GM21447 (cell line): ENCODE measurements at regions not wholly inside any gene's neighbourhood (a gene's known extent, or its start where the extent isn't known, plus 50 kb on each side); places are given as distances from the start of the nearest gene placed in this dataset.
"Not testable (repeated sequence)": the region's sequence is repeated elsewhere in the genome, so short reads cannot be mapped to it uniquely, and the experiment has no call there.

Experiments
- ATAC-seq: cut with Tn5 transposase; IDR thresholded peaks from one replicate; pipeline ENCODE4 v1.9.1; 2021; ENCODE audit not compliant: unreplicated experiment

DNA sequence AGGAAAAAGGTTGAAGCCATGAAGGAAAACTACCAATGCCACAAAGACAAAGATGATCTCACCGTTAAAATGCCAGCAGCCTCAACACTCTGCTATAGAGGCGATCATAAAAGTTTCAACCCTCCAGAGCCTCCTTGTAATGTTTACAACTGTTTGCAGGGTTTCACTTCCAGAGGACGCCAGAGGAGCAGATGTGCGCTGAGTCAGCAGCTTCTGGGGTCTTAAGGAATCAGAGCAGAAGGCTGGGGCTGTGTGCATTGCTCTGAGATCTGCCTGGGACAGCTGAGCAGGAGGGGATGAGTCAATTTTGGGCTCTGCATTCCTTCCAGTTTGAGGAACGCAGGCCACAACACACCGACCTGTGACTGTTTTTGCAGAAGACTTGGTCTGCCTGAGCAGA, 98.3 kb downstream of the TMEM130 start:
- peak; percentile 63 for ATAC-seq

DNA sequence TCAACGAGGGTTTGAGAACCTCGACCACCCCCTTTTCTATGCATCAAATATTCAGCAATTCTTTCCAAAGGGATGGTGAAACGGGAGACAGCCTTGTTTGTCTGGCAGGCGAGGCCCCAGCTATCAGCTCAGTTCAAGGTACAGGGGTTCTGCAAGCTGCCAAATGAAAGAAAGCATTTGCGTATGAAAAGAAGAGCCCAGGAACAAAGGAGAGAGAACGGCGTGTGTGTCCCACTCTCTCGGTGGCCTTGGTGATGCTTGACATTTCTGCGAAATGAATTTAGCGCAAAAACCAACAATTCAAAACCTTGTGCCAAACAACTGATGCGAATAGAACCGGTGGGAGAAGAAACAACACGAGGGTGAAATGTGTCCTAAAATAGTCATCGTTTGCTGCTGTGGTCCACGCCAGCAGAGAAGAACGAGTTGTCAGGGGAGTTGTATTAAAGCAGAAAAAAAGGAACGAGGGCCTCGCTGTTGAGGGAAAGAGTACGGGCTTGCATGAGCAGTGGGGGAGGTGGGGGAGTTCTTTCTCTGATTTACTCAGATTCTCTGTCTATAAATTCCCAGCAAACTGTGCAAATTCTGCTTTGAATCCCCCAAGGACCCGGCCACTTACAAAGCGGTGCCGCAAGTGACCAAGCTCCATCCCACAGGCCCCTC, 97.7 kb downstream of the TMEM130 start:
- ATAC-seq, result peak; percentile 32

DNA sequence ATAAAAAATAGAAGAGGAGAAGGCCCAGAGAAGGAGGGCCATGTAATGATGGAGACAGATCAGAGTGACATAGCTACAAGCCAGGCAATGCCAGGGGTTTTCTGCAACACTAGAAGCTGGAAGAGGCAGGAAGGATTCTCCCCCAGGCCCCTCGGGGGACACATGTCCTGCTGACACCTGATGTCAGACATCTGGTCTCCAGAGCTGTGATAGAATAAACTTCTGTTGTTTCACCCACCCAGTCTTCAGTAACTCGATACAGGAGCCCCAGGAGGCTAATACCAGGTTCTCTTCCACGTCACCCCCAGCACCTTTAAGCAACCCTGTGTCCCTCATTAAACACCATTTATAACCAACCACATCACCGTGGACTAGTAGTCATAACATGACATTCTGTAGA, 94.9 kb downstream of the TMEM130 start:
- ATAC-seq, result no peak

DNA sequence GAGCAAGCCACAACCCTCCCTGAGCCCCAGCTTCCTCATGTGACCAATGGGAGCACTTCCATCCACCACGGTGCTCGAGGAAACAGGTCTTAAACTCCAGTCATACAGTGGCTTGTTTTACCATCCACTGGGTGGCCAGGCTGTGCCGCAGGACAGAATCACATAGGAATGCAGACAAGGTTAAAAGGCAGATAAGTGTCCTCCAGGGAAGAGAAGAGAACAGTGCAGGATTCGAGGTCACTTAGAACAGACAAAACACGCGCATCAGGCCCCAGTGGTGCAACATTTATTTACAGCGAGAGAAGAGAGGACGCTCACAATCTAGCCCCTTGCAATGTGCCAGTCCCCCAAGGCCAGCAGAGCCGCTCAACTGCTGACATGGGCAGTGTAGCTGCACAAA, 92.8 kb downstream of the TMEM130 start:
- ATAC-seq, result no peak

DNA sequence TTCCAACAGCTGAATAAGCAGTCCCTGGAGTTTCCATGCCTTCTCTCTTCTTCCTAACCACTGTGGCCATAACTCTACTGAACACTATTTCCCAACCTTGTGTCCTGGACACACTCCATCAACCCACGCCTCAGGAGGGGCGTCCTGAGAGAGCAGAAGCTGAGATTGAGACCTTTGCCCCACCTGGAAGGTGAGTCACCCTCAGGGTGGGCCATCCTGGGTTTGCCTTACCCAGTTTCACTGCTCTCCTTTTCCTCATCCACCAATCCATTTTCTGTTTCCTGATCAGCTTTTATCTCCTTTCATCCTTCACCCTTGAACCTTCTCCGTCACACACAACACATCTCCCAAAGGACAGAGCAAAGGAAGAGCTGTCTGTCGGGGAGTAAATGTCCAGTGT, 91.4 kb downstream of the TMEM130 start:
- ATAC-seq, result no peak

DNA sequence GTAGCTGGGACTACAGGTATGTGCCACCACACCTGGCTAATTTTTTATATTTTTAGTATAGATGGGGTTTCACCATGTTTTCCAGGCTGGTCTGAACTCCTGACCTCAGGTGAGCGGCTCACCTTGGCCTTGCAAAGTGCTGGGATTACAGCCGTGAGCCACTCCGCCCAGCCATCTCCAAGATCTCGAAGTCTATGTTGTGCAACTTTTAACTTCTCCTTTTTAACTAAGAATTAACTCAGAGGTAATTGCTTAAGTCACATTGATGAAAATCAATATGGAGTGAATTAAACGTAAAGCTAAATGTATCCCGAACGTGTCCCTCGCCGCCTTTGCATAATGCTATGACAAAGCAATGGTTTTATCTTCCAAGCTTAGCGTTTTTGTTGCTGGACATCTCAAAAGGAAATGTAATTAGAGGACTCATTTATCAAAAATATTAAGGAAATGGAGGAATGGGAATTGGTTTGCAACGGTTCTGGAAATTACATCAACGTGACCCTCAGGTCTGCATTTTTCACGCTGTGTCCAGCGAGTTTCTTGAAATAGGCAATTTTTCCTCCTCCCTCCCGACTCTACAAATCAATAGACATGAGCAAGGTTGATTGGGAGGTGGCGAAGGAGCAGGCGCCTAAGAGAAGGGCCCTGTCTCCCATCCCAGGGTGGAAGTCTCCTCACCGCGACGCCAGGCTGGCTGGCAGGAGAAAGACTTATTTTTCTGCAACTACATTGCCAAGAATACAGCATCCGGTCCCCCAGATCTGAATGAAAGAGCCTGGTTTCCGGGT, 89.8 kb downstream of the TMEM130 start:
- no peak for ATAC-seq

DNA sequence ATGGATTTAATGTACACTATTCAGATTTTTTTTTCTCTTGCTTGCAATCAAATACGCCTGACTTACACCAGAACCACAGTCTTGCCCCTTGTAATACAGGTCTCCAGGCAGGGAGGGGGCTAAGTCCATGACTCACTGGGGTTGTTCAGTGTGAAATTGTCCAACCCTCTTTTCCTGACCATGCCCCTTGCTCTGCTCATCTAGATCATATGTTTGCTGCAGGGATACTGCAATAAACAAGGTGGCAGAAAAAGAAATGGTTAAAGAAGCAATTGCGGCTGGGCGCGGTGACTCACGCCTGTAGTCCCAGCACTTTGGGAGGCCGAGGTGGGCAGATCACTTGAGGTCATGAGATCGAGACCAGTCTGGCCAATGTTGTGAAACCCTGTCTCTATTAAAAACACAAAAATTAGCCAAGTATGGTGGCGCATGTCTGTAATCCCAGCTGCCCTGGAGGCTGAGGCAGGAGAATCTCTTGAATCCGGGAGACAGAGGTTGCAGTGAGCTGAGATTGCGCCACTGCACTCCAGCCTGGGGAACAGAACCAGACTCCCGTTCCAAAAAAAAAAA, 85.5 kb downstream of the TMEM130 start:
- ATAC-seq, result no peak

DNA sequence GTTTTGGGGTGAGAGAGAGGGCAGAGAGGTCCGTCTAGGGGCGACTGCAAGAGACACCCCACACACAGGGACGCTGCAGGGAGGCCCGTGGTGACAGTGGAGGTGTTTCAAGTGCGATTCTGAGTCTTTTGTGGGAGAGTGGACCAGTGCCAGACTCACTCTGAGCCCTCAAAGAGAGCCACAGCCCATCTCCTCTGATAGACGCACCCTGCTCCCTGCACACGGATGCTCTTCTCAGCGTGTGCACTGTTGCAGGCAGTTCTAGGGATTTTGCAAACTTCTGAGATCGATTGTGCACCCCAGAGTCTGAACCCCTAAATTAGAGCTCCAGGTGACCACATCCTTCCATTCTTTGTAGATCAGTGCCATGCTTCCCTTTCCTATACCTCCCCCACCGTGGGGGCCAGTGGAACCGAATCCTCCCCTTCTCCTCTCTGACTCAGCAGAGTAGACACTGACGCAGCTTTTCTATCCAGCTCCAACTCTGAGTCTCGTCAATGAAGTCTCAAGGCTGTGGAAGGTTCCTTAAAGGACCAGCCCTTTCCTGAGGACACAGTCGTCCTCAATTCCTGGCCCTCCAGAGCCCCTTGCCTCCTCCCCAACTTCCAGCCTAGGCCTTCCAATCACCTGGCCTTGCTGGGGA, 83.8 kb downstream of the TMEM130 start:
- no peak for ATAC-seq

DNA sequence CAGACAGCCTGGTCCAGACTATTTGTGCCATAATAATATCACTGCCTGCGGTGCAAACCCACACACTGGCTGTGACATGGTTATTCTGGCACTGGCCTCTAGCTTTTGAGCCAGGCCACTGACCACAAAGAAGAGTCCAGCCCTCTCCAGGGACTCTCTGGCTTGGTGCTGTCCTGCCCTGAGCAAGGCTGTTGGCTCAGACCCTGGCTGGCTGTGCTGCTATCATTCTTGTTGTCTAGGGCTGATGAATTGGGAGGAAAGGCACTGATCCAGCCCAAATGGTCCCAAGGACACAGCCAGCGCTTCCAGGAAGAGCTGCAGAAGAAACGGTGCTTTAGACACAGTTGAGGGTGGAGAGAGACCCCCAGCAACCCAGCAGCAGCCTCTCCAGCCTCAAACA, 80.8 kb downstream of the TMEM130 start:
- no peak for ATAC-seq

DNA sequence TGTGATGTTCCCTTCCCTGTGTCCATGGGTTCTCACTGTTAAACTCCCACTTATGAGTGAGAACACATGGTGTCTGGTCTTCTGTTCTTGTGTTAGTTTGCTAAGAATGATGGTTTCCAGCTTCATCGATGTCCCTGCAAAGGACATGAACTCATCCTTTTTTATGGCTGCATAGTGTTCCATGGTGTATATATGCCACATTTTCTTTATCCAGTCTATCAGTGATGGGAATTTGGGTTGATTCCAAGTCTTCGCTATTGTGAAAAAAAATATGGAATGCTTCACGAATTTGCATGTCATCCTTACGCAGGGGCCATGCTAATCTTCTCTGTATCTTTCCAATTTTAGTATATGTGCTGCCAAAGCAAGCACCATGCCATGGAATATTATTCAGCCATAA, 75.4 kb downstream of the TMEM130 start:
- not testable (repeated sequence) for ATAC-seq

DNA sequence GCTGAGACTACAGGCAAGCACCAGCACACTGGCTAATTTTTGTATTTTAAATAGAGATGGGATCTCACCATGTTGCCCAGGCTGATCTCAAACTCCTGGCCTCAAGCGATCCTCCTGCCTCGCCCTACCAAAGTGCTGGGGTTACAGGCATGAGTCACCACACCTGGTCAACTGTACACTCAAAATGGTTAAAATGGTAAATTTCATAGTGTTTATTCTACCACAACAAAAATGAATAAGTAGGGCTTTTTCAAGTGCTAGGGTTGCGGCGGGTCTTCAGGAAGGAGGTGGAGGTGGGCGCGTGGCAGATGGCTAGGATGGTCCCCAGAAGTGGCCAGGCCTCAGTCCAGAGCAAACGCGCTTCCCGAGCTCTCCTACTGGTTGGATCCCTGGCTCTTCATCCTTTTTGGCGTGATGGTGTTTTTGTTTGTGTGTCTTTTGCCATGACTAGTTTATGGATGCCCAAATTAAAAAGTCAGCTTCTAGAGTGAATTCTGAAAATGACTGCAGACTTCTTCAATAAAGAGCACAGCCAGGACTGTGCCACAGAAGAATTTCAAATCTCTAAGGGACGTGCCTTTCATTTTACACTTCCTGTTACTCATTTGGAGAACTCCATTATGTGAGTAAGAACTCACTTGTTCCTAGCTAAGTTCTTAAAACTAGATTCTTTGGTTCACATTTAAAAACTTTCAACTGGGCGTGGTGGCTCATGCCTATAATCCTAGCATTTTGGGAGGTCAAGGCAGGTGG, 73.9 kb downstream of the TMEM130 start:
- peak; percentile 94 for ATAC-seq
